ENCODE measurements at regions not wholly inside any gene's neighbourhood (a gene's known extent, or its start where the extent isn't known, plus 50 kb on each side); places are given as distances from the start of the nearest gene placed in this dataset.

- H3K9me3 ChIP-seq: no peaks in the 10 kb centered on the region
- peaks cover 0 to 13% (median 3%) of the 10 kb centered on the region in 4 donors for H3K4me1 ChIP-seq
- DNase-seq: no peak
- no peaks in the 10 kb centered on the region for H3K36me3 ChIP-seq
- no peak overlapping the region for H3K27ac ChIP-seq
- no peak overlapping the region for H3K4me3 ChIP-seq
- intact Hi-C loops (cut with DNase I; ENCODE audit: low total_unique reads): no loop called here
- no peak for TF ChIP-seq CTCF (IDR thresholded peaks at IDR 0.05)
- no peaks in the 10 kb centered on the region for H3K27me3 ChIP-seq
Observed at GRCh38 chr4:14225688-14226207, 598.2 kb upstream of the BOD1L1 start.

GRCh38 chr4:14233126-14233525 is 605.6 kb upstream of the BOD1L1 start:
- H3K27ac ChIP-seq: no peak overlapping the region
- TF ChIP-seq CTCF (IDR thresholded peaks at IDR 0.05): no peak
- no peaks in the 10 kb centered on the region for H3K36me3 ChIP-seq
- intact Hi-C loops (cut with DNase I; ENCODE audit: low total_unique reads): no loop called here
- H3K4me3 ChIP-seq: no peak overlapping the region
- peaks cover 0 to 16% (median 0%) of the 10 kb centered on the region in 4 donors for H3K4me1 ChIP-seq
- no peak for DNase-seq
- H3K9me3 ChIP-seq: no peaks in the 10 kb centered on the region
- H3K27me3 ChIP-seq: no peaks in the 10 kb centered on the region

- Histone ChIP-seq H3K27me3 (no peaks in the 10 kb centered on the region), H3K36me3 (no peaks in the 10 kb centered on the region), H3K9me3 (no peaks in the 10 kb centered on the region), H3K4me1 (peaks cover 0 to 16% (median 0%) of the 10 kb centered on the region in 4 donors), H3K4me3 (no peak overlapping the region), H3K27ac (no peak overlapping the region)
- TF ChIP-seq CTCF (IDR thresholded peaks at IDR 0.05): no peak
- intact Hi-C loops (cut with DNase I; ENCODE audit: low total_unique reads): no loop called here
- no peak for DNase-seq
Observed at GRCh38 chr4:14234307-14234706, 606.8 kb upstream of the BOD1L1 start.

- H3K4me1 ChIP-seq: peaks cover 0 to 16% (median 0%) of the 10 kb centered on the region in 4 donors
- H3K4me3 ChIP-seq: no peak overlapping the region
- H3K36me3 ChIP-seq: no peaks in the 10 kb centered on the region
- no peaks in the 10 kb centered on the region for H3K27me3 ChIP-seq
- no peaks in the 10 kb centered on the region for H3K9me3 ChIP-seq
- H3K27ac ChIP-seq: no peak overlapping the region
- intact Hi-C loops (cut with DNase I; ENCODE audit: low total_unique reads): no loop called here
- no peak for TF ChIP-seq CTCF (IDR thresholded peaks at IDR 0.05)
- no peak for DNase-seq
Observed at GRCh38 chr4:14236359-14236758, 608.8 kb upstream of the BOD1L1 start.

- no peaks in the 10 kb centered on the region for H3K27me3 ChIP-seq
- H3K4me1 ChIP-seq: peaks cover 0 to 7% (median 0%) of the 10 kb centered on the region in 4 donors
- no peak for TF ChIP-seq CTCF (IDR thresholded peaks at IDR 0.05)
- DNase-seq: no peak
- no peaks in the 10 kb centered on the region for H3K9me3 ChIP-seq
- intact Hi-C loops (cut with DNase I; ENCODE audit: low total_unique reads): no loop called here
- no peaks in the 10 kb centered on the region for H3K36me3 ChIP-seq
- H3K4me3 ChIP-seq: no peak overlapping the region
- H3K27ac ChIP-seq: no peak overlapping the region
Observed at GRCh38 chr4:14237911-14238310, 610.4 kb upstream of the BOD1L1 start.

GRCh38 chr4:14241574-14241973 is 614.0 kb upstream of the BOD1L1 start:
- Histone ChIP-seq H3K36me3 (no peaks in the 10 kb centered on the region), H3K4me3 (no peak overlapping the region), H3K9me3 (no peaks in the 10 kb centered on the region), H3K4me1 (no peaks in the 10 kb centered on the region), H3K27ac (no peak overlapping the region), H3K27me3 (no peaks in the 10 kb centered on the region)
- no peak for TF ChIP-seq CTCF (IDR thresholded peaks at IDR 0.05)
- intact Hi-C loops (cut with DNase I; ENCODE audit: low total_unique reads): no loop called here
- no peak for DNase-seq

All from tibial artery (tissue), 4 donors.